ENCODE measurements at regions not wholly inside any gene's neighbourhood (a gene's known extent, or its start where the extent isn't known, plus 50 kb on each side); places are given as distances from the start of the nearest gene placed in this dataset.

GRCh38 chr17:5931616-5932015 is 138.6 kb upstream of the WSCD1 start:
- TF ChIP-seq CTCF (IDR thresholded peaks at IDR 0.05; ENCODE audit: low read depth, low read length, missing control alignments) = no peak
- no peak for DNase-seq (ENCODE audit: low read depth)
- H3K4me3 ChIP-seq (ENCODE audit: low read depth, low read length) = no peak overlapping the region

- no peak for TF ChIP-seq CTCF (IDR thresholded peaks at IDR 0.05; ENCODE audit: low read depth, low read length, missing control alignments)
- H3K4me3 ChIP-seq (ENCODE audit: low read depth, low read length) = no peak overlapping the region
- DNase-seq (ENCODE audit: low read depth) = no peak
Observed at GRCh38 chr17:5933430-5933829, 136.7 kb upstream of the WSCD1 start.

GRCh38 chr17:5941258-5941657 is 128.9 kb upstream of the WSCD1 start:
- TF ChIP-seq CTCF (IDR thresholded peaks at IDR 0.05; ENCODE audit: low read depth, low read length, missing control alignments) = no peak
- DNase-seq (ENCODE audit: low read depth) = no peak
- H3K4me3 ChIP-seq (ENCODE audit: low read depth, low read length) = no peak overlapping the region

- DNase-seq (ENCODE audit: low read depth) = no peak
- no peak for TF ChIP-seq CTCF (IDR thresholded peaks at IDR 0.05; ENCODE audit: low read depth, low read length, missing control alignments)
- H3K4me3 ChIP-seq (ENCODE audit: low read depth, low read length) = no peak overlapping the region
Observed at GRCh38 chr17:5942687-5943086, 127.5 kb upstream of the WSCD1 start.

- no peak for DNase-seq (ENCODE audit: low read depth)
- no peak overlapping the region for H3K4me3 ChIP-seq (ENCODE audit: low read depth, low read length)
- TF ChIP-seq CTCF (IDR thresholded peaks at IDR 0.05; ENCODE audit: low read depth, low read length, missing control alignments) = no peak
Observed at GRCh38 chr17:5943232-5943631, 126.9 kb upstream of the WSCD1 start.

GRCh38 chr17:5943982-5944381 is 126.2 kb upstream of the WSCD1 start:
- no peak for DNase-seq (ENCODE audit: low read depth)
- TF ChIP-seq CTCF (IDR thresholded peaks at IDR 0.05; ENCODE audit: low read depth, low read length, missing control alignments) = no peak
- no peak overlapping the region for H3K4me3 ChIP-seq (ENCODE audit: low read depth, low read length)

GRCh38 chr17:5947701-5948180 is 122.4 kb upstream of the WSCD1 start:
- no peak for TF ChIP-seq CTCF (IDR thresholded peaks at IDR 0.05; ENCODE audit: low read depth, low read length, missing control alignments)
- DNase-seq (ENCODE audit: low read depth) = no peak
- H3K4me3 ChIP-seq (ENCODE audit: low read depth, low read length) = no peak overlapping the region
